Neural cell (in vitro differentiated cells): ENCODE measurements at regions not wholly inside any gene's neighbourhood (a gene's known extent, or its start where the extent isn't known, plus 50 kb on each side); places are given as distances from the start of the nearest gene placed in this dataset.

Experiments
- H2AFZ ChIP-seq: fragments of 200-600, 300-800 bp; sonication (generic), shearing (Covaris generic); 2 replicates; pipeline ENCODE4 v1.6.0; 2014; ENCODE audit warnings: low read depth, mild to moderate bottlenecking, antibody characterized with exemption, low read length, moderate library complexity
- H3F3A ChIP-seq: fragments of 200-600 bp; shearing (Covaris generic); 2 replicates; pipeline ENCODE4 v1.6.1; 2016; ENCODE audit warnings: mild to moderate bottlenecking, moderate library complexity, mixed read lengths, antibody characterized with exemption, low read length; ENCODE audit not compliant: insufficient read depth, poor library complexity, severe bottlenecking
- H3K27ac ChIP-seq: fragments of 200-600, 300-800 bp; sonication (generic), shearing (Covaris generic); 2 replicates; pipeline ENCODE4 v1.5.1; 2014; ENCODE audit warnings: mild to moderate bottlenecking, low read length, moderate library complexity
- H3K27me3 ChIP-seq: fragments of 300-800, 200-600 bp; sonication (generic), shearing (Covaris generic); 2 replicates; pipeline ENCODE4 v1.6.0; 2014; ENCODE audit warnings: mild to moderate bottlenecking, low read depth, low read length, moderate library complexity; ENCODE audit not compliant: insufficient read depth
- H3K36me3 ChIP-seq: fragments of 300-800, 200-600 bp; sonication (generic), shearing (Covaris generic); 2 replicates; pipeline ENCODE4 v1.5.1; 2014; ENCODE audit warnings: mild to moderate bottlenecking, antibody characterized with exemption, low read length, moderate library complexity; ENCODE audit not compliant: insufficient read depth
- H3K4me2 ChIP-seq: fragments of 300-800, 200-600 bp; sonication (generic), shearing (Covaris generic); 2 replicates; pipeline ENCODE4 v1.6.0; 2014; ENCODE audit warnings: mild to moderate bottlenecking, low read length
- H3K4me3 ChIP-seq: fragments of 300-800, 200-600 bp; sonication (generic), shearing (Covaris generic); 2 replicates; pipeline ENCODE4 v1.5.1; 2014; ENCODE audit warnings: mild to moderate bottlenecking, low read length, moderate library complexity
- H3K79me2 ChIP-seq: fragments of 200-600 bp; shearing (Covaris generic); replicated peaks from 2 replicates; pipeline ENCODE4 v1.6.0; 2014; ENCODE audit warnings: mild to moderate bottlenecking, low read length, moderate library complexity; ENCODE audit not compliant: insufficient read depth
- H3K9ac ChIP-seq: fragments of 300-800, 200-600 bp; sonication (generic), shearing (Covaris generic); 2 replicates; pipeline ENCODE4 v1.6.1; 2016; ENCODE audit warnings: mild to moderate bottlenecking, low read length, mixed read lengths
- H3K9me2 ChIP-seq: fragments of 200-600 bp; shearing (Covaris generic); 2 replicates; pipeline ENCODE4 v1.6.1; 2016; ENCODE audit warnings: mild to moderate bottlenecking, low read length, mixed read lengths; ENCODE audit not compliant: insufficient read depth
- H3K9me3 ChIP-seq: fragments of 200-600, 300-800 bp; sonication (generic), shearing (Covaris generic); 2 replicates; pipeline ENCODE4 v1.6.1; 2016; ENCODE audit warnings: mild to moderate bottlenecking, mixed run types, low read length, moderate library complexity, mixed read lengths
- H4K20me1 ChIP-seq: fragments of 200-600 bp; shearing (Covaris generic); 2 replicates; pipeline ENCODE4 v1.6.1; 2016; ENCODE audit warnings: mild to moderate bottlenecking, mixed run types; ENCODE audit not compliant: insufficient read depth
- CTCF ChIP-seq: fragments of 450-650 bp; IDR thresholded peaks from 2 replicates; pipeline ENCODE4 v1.5.1; 2014; ENCODE audit warnings: antibody characterized with exemption, mild to moderate bottlenecking, moderate library complexity; ENCODE audit not compliant: poor library complexity, severe bottlenecking
- EP300 ChIP-seq: fragments of 450-650 bp; conservative IDR thresholded peaks from 2 replicates; pipeline ENCODE4 v1.6.1; 2014; ENCODE audit warnings: antibody characterized with exemption, mild to moderate bottlenecking, moderate library complexity; ENCODE audit not compliant: poor library complexity, severe bottlenecking
- EZH2 ChIP-seq: fragments of 200-600, 300-800 bp; shearing (Covaris generic), sonication (generic); IDR thresholded peaks from 2 replicates; pipeline ENCODE4 v1.6.1; 2014; ENCODE audit warnings: antibody characterized with exemption, low read length, borderline replicate concordance, mild to moderate bottlenecking; ENCODE audit not compliant: insufficient read depth, poor library complexity, severe bottlenecking
- MXI1 ChIP-seq: fragments of 450-650 bp; conservative IDR thresholded peaks from 2 replicates; pipeline ENCODE4 v1.6.1; 2014; ENCODE audit warnings: antibody characterized with exemption, mild to moderate bottlenecking; ENCODE audit not compliant: poor library complexity, severe bottlenecking
- POLR2AphosphoS5 ChIP-seq: IDR thresholded peaks from 2 replicates; pipeline ENCODE4 v1.6.1; 2012
- RAD21 ChIP-seq: fragments of 450-650 bp; conservative IDR thresholded peaks from 2 replicates; pipeline ENCODE4 v1.6.1; 2014; ENCODE audit warnings: antibody characterized with exemption, mild to moderate bottlenecking, moderate library complexity
- REST ChIP-seq: IDR thresholded peaks from 2 replicates; pipeline ENCODE4 v1.6.1; 2012; ENCODE audit warnings: borderline replicate concordance
- SMC3 ChIP-seq: fragments of 450-650 bp; conservative IDR thresholded peaks from 2 replicates; pipeline ENCODE4 v1.6.1; 2014; ENCODE audit warnings: antibody characterized with exemption, mild to moderate bottlenecking, moderate library complexity; ENCODE audit not compliant: poor library complexity
- TAF1 ChIP-seq: IDR thresholded peaks from 2 replicates; pipeline ENCODE4 v1.6.1; 2012; ENCODE audit warnings: low read depth

- Histone ChIP-seq H3K79me2 (no peaks in the 10 kb centered on the region), H3K27me3 (no peaks in the 10 kb centered on the region), H3K9me2 (no peaks in the 10 kb centered on the region), H3K27ac (no peak overlapping the region), H3K4me3 (no peak overlapping the region), H3K36me3 (no peaks in the 10 kb centered on the region), H3K4me2 (no peak overlapping the region), H4K20me1 (no peaks in the 10 kb centered on the region), H3F3A (no peaks in the 10 kb centered on the region), H3K9me3 (no peaks in the 10 kb centered on the region), H2AFZ (no peak overlapping the region), H3K9ac (no peak overlapping the region)
- TF ChIP-seq CTCF (no peak), POLR2AphosphoS5 (no peak), EZH2 (no peak), RAD21 (no peak), REST (no peak), SMC3 (no peak), EP300 (no peak), TAF1 (no peak), MXI1 (no peak)
Measured at GRCh38 chr10:130427216-130427722, 291.1 kb downstream of the GLRX3 start.

GRCh38 chr10:130428936-130429335 is 292.7 kb downstream of the GLRX3 start:
- H2AFZ ChIP-seq: no peak overlapping the region
- no peaks in the 10 kb centered on the region for H3K9me2 ChIP-seq
- no peaks in the 10 kb centered on the region for H4K20me1 ChIP-seq
- H3K4me2 ChIP-seq: no peak overlapping the region
- no peak overlapping the region for H3K9ac ChIP-seq
- H3K79me2 ChIP-seq: no peaks in the 10 kb centered on the region
- no peak overlapping the region for H3K4me3 ChIP-seq
- TF ChIP-seq TAF1: no peak
- TF ChIP-seq EP300: no peak
- TF ChIP-seq CTCF: no peak
- TF ChIP-seq RAD21: no peak
- no peak for TF ChIP-seq EZH2
- no peak for TF ChIP-seq SMC3
- no peak overlapping the region for H3K27ac ChIP-seq
- no peaks in the 10 kb centered on the region for H3K36me3 ChIP-seq
- no peaks in the 10 kb centered on the region for H3K9me3 ChIP-seq
- no peaks in the 10 kb centered on the region for H3K27me3 ChIP-seq
- H3F3A ChIP-seq: no peaks in the 10 kb centered on the region
